Lung (tissue), 12 donors: ENCODE measurements at regions not wholly inside any gene's neighbourhood (a gene's known extent, or its start where the extent isn't known, plus 50 kb on each side); places are given as distances from the start of the nearest gene placed in this dataset. TPM values are rescaled to one million over a fixed set of nuclear protein-coding genes. Genes with fewer than 3 reads are reported as not detected.

Experiments used
- ATAC-seq: fragments of 200-7000 bp; cut with Tn5 transposase; one replicate; pipeline ENCODE4 v1.9.1; 2020; ENCODE audit warnings: moderate number of reproducible peaks; ENCODE audit not compliant: insufficient read depth, low FRiP score
- DNase-seq, 3 donors: peaks; one replicate each; pipeline ENCODE4 v3.0.0-alpha.2; 2013 to 2017
- H3K27ac ChIP-seq, 2 donors: one replicate each; pipeline ENCODE4 v1.5.1; 2013; ENCODE audit warnings: mild to moderate bottlenecking in 2 of 2, moderate library complexity in 2 of 2, control low read depth in 1 of 2, inconsistent platforms in 1 of 2, low read depth in 1 of 2, low read length in 1 of 2
- H3K27me3 ChIP-seq, 3 donors: one replicate each; pipeline ENCODE4 v1.5.1; 2013; ENCODE audit warnings: low read length in 2 of 3; ENCODE audit not compliant: control insufficient read depth in 3 of 3, insufficient read depth in 3 of 3
- H3K36me3 ChIP-seq, 4 donors: one replicate each; pipeline ENCODE4 v1.5.1; 2013; ENCODE audit warnings: low read length in 4 of 4, mild to moderate bottlenecking in 1 of 4, moderate library complexity in 1 of 4; ENCODE audit not compliant: control insufficient read depth in 4 of 4, insufficient read depth in 4 of 4
- H3K4me1 ChIP-seq, 5 donors: one replicate each; pipeline ENCODE4 v1.5.1; 2013; ENCODE audit warnings: low read length in 5 of 5, mild to moderate bottlenecking in 2 of 5, moderate library complexity in 1 of 5; ENCODE audit not compliant: control insufficient read depth in 5 of 5, insufficient read depth in 5 of 5
- H3K4me3 ChIP-seq: one replicate; pipeline ENCODE4 v1.5.1; 2013; ENCODE audit warnings: mild to moderate bottlenecking, control low read depth, moderate library complexity
- H3K9ac ChIP-seq, 2 donors: one replicate each; pipeline ENCODE4 v1.5.1; 2013; ENCODE audit warnings: low read length in 2 of 2, control low read depth in 1 of 2; ENCODE audit not compliant: insufficient read depth in 1 of 2
- H3K9me3 ChIP-seq, 4 donors: one replicate each; pipeline ENCODE4 v1.5.1; 2013; ENCODE audit warnings: low read length in 3 of 4, mild to moderate bottlenecking in 1 of 4, moderate library complexity in 1 of 4; ENCODE audit not compliant: control insufficient read depth in 4 of 4, insufficient read depth in 3 of 4
- WGBS, 2 donors: extraction: QIAGEN DNeasy Blood & Tissue Kit; methylation state at CpG; one replicate each; pipeline ENCODE4 v1.1.7; 2013; 5-methylcytosine and 5-hydroxymethylcytosine counted together
- small RNA-seq: library from RNA; depleted of rRNA; stranded (forward); fragments of <200 nt; gene quantifications from one replicate; pipeline ENCODE3, GENCODE V24; 2014; ENCODE audit warnings: low replicate concordance
- TF ChIP-seq, protein P1 (sequence below): IDR thresholded peaks from 2 replicates; pipeline ENCODE4 v1.5.1; 2012; ENCODE audit warnings: mild to moderate bottlenecking; ENCODE audit errors: control extremely low read depth, extremely low read depth
- donor health status: control.
- donor health status: control.
- donor health status: Bipolar disorder and iron deficiency.
- donor health status: healthy.
- donor health status: DM: yes; HTN: yes; CAD: no.

DNA sequence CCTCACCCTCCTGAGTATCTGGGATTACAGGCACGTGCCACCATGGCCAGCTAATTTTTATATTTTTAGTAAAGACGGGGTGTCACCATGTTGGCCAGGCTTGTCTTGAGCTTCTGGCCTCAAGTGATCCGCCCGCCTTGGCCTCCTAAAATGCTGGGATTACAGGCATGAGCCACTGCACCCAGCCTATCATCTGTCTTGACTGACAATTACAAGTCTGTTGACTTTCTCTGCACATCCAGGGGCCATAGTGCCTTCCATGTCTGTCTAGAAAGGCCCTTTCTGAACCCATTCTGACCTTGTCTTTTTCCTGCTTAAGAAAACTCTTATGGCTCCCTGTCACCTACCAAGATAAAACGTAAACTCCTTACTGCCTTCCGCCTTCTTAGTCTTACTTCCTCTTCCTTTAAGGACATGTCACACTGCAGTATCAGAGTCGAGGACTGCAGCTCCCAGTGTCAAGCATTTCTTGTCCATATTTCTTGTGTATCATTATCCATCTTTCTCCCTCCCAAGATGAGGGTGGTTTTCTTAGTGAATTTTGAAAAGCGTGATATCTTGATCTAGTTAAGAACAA, 49.9 kb upstream of the SHB start:
- 71 to 77% methylated on average over 8 of the region's 8 CpGs for WGBS, 2 donors
- no peak overlapping the region for H3K9ac ChIP-seq
- TF ChIP-seq, protein P1, sequence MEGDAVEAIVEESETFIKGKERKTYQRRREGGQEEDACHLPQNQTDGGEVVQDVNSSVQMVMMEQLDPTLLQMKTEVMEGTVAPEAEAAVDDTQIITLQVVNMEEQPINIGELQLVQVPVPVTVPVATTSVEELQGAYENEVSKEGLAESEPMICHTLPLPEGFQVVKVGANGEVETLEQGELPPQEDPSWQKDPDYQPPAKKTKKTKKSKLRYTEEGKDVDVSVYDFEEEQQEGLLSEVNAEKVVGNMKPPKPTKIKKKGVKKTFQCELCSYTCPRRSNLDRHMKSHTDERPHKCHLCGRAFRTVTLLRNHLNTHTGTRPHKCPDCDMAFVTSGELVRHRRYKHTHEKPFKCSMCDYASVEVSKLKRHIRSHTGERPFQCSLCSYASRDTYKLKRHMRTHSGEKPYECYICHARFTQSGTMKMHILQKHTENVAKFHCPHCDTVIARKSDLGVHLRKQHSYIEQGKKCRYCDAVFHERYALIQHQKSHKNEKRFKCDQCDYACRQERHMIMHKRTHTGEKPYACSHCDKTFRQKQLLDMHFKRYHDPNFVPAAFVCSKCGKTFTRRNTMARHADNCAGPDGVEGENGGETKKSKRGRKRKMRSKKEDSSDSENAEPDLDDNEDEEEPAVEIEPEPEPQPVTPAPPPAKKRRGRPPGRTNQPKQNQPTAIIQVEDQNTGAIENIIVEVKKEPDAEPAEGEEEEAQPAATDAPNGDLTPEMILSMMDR: no peak
- H3K27ac ChIP-seq: no peak overlapping the region
- no peaks in the 10 kb centered on the region for H3K36me3 ChIP-seq
- ATAC-seq (no peak), DNase-seq (no peak)
- peaks cover 0 to 7% (median 0%) of the 10 kb centered on the region in 5 donors for H3K4me1 ChIP-seq
- H3K27me3 ChIP-seq: no peaks in the 10 kb centered on the region
- H3K9me3 ChIP-seq: peaks cover 0 to 1% (median 0%) of the 10 kb centered on the region in 4 donors
- H3K4me3 ChIP-seq: no peak overlapping the region

Small RNA genes lying in the stretch of these regions (small RNA-seq; reads per million reads assigned to genes)
- not detected for gene RF00096
